IMR-90 (cell line): ENCODE measurements at regions not wholly inside any gene's neighbourhood (a gene's known extent, or its start where the extent isn't known, plus 50 kb on each side); places are given as distances from the start of the nearest gene placed in this dataset.

Experiments
- ATAC-seq: fragments of 200-7000 bp; cut with Tn5 transposase; 2 replicates; pipeline ENCODE4 v1.9.1; 2020; ENCODE audit warnings: low read depth, mild to moderate bottlenecking, moderate library complexity
- BruUV-seq: library from RNA; stranded (reverse); fragments of 400-500 nt; replicated peaks from 2 replicates; lab custom pipeline; 2021; lab: Mats Ljungman, UMichigan
- CTCF ChIA-PET: fragments of 300-600 bp; formaldehyde crosslinking; extraction: SDS; loops from one replicate; lab custom pipeline; 2021; ENCODE audit warnings: antibody characterized with exemption; lab: Yijun Ruan, JAX
- POLR2A ChIA-PET: fragments of 300-600 bp; sonication (Branson Sonifier 250); formaldehyde crosslinking; loops from one replicate; lab custom pipeline; 2022; ENCODE audit warnings: antibody characterized with exemption; ENCODE audit not compliant: unreplicated experiment; lab: Charles Lee
- DNase-seq: peaks from one replicate; pipeline ENCODE4 v3.0.0; 2013
- H2AFZ ChIP-seq: replicated peaks from 2 replicates; pipeline ENCODE3; 2013; ENCODE audit warnings: low read length, mild to moderate bottlenecking; ENCODE audit not compliant: poor library complexity
- H2AK5ac ChIP-seq: 2 replicates; pipeline ENCODE4 v1.6.1; 2013; ENCODE audit warnings: low read depth, low read length, inconsistent platforms
- H2AK9ac ChIP-seq: replicated peaks from 2 replicates; pipeline ENCODE3; 2013; ENCODE audit warnings: mild to moderate bottlenecking, low read depth, low read length, moderate library complexity; ENCODE audit not compliant: poor library complexity
- H2BK120ac ChIP-seq: 2 replicates; pipeline ENCODE4 v1.6.1; 2013; ENCODE audit warnings: low read depth, low read length, inconsistent platforms
- H2BK15ac ChIP-seq: 3 replicates; pipeline ENCODE4 v1.6.1; 2013; ENCODE audit warnings: low read depth, low read length, inconsistent platforms
- H2BK20ac ChIP-seq: 2 replicates; pipeline ENCODE4 v1.6.1; 2013; ENCODE audit warnings: low read depth, mild to moderate bottlenecking, inconsistent platforms, low read length, moderate library complexity
- H2BK5ac ChIP-seq: 2 replicates; pipeline ENCODE4 v1.6.1; 2013; ENCODE audit warnings: mild to moderate bottlenecking, low read depth, low read length, inconsistent platforms; ENCODE audit not compliant: poor library complexity, severe bottlenecking
- H3K14ac ChIP-seq: replicated peaks from 2 replicates; pipeline ENCODE4 v1.6.1; 2013; ENCODE audit warnings: low read depth, low read length, inconsistent platforms
- H3K18ac ChIP-seq: 2 replicates; pipeline ENCODE4 v1.6.1; 2013; ENCODE audit warnings: low read depth, low read length, control low read depth
- H3K23ac ChIP-seq: 2 replicates; pipeline ENCODE4 v1.6.1; 2013; ENCODE audit warnings: low read depth, low read length, inconsistent platforms
- H3K27ac ChIP-seq: 2 replicates; pipeline ENCODE4 v1.5.1; 2013; ENCODE audit warnings: mild to moderate bottlenecking, control low read depth, low read length; ENCODE audit not compliant: insufficient read depth
- H3K27me3 ChIP-seq: 2 replicates; pipeline ENCODE4 v1.6.1; 2013; ENCODE audit warnings: low read length; ENCODE audit not compliant: control insufficient read depth, insufficient read depth
- H3K36me3 ChIP-seq: 2 replicates; pipeline ENCODE4 v1.6.1; 2013; ENCODE audit warnings: low read length, mixed read lengths; ENCODE audit not compliant: control insufficient read depth, insufficient read depth
- H3K4ac ChIP-seq: 2 replicates; pipeline ENCODE4 v1.6.1; 2013; ENCODE audit warnings: low read depth, low read length, inconsistent platforms
- H3K4me1 ChIP-seq: 2 replicates; pipeline ENCODE4 v1.6.1; 2013; ENCODE audit warnings: low read length, mixed read lengths; ENCODE audit not compliant: control insufficient read depth, insufficient read depth
- H3K4me2 ChIP-seq: 2 replicates; pipeline ENCODE4 v1.6.1; 2013; ENCODE audit warnings: low read depth, mild to moderate bottlenecking, control low read depth, low read length, moderate library complexity
- H3K4me3 ChIP-seq: 2 replicates; pipeline ENCODE4 v1.5.1; 2013; ENCODE audit warnings: low read depth, mild to moderate bottlenecking, control low read depth, low read length, moderate library complexity; ENCODE audit not compliant: insufficient read depth
- H3K56ac ChIP-seq: 2 replicates; pipeline ENCODE4 v1.6.1; 2013; ENCODE audit warnings: low read length, inconsistent platforms; ENCODE audit not compliant: insufficient read depth; ENCODE audit errors: extremely low read depth
- H3K79me1 ChIP-seq, 2 experiments: 2 replicates each; pipeline ENCODE4 v1.6.1; 2013; ENCODE audit warnings: low read length in 2 of 2, inconsistent platforms in 1 of 2, low read depth in 1 of 2
- H3K9ac ChIP-seq: 2 replicates; pipeline ENCODE4 v1.6.1; 2013; ENCODE audit warnings: low read depth, low read length, control low read depth
- H3K9me1 ChIP-seq: 2 replicates; pipeline ENCODE4 v1.6.1; 2013; ENCODE audit warnings: low read length, inconsistent platforms; ENCODE audit not compliant: insufficient read depth
- H3K9me3 ChIP-seq: 2 replicates; pipeline ENCODE4 v1.6.1; 2013; ENCODE audit warnings: low read length; ENCODE audit not compliant: control insufficient read depth, insufficient read depth
- H4K20me1 ChIP-seq: 2 replicates; pipeline ENCODE4 v1.6.1; 2013; ENCODE audit warnings: low read length, inconsistent platforms; ENCODE audit not compliant: insufficient read depth
- H4K5ac ChIP-seq: 2 replicates; pipeline ENCODE4 v1.6.1; 2013; ENCODE audit warnings: mild to moderate bottlenecking, low read depth, low read length, control low read depth
- H4K8ac ChIP-seq, 2 experiments: 2 replicates each; pipeline ENCODE4 v1.6.1; 2013; ENCODE audit warnings: low read depth in 2 of 2, low read length in 2 of 2, control low read depth in 1 of 2, inconsistent platforms in 1 of 2
- H4K91ac ChIP-seq: 2 replicates; pipeline ENCODE4 v1.6.1; 2013; ENCODE audit warnings: low read depth, low read length, inconsistent platforms; ENCODE audit not compliant: insufficient read depth
- BHLHE40 ChIP-seq: fragments of 150-350 bp; IDR thresholded peaks from 2 replicates; pipeline ENCODE4 v1.6.1; 2016; ENCODE audit warnings: mild to moderate bottlenecking, low read depth, low read length
- CEBPB ChIP-seq: IDR thresholded peaks from 2 replicates; pipeline ENCODE4 v1.6.1; 2012; ENCODE audit warnings: low read depth, low read length, improper control_type of control experiment
- CTCF ChIP-seq: conservative IDR thresholded peaks from 2 replicates; pipeline ENCODE4 v1.5.1; 2012; ENCODE audit warnings: mild to moderate bottlenecking, low read depth, low read length, improper control_type of control experiment
- ELK1 ChIP-seq: fragments of 150-350 bp; IDR thresholded peaks from 2 replicates; pipeline ENCODE4 v1.6.1; 2016; ENCODE audit warnings: low read depth, mild to moderate bottlenecking, low read length, moderate library complexity, borderline replicate concordance
- MAFK ChIP-seq: IDR thresholded peaks from 2 replicates; pipeline ENCODE4 v1.6.1; 2012; ENCODE audit warnings: low read depth, low read length, improper control_type of control experiment
- MXI1 ChIP-seq: IDR thresholded peaks from 2 replicates; pipeline ENCODE4 v1.6.1; 2012; ENCODE audit warnings: low read depth, mild to moderate bottlenecking, low read length, moderate library complexity, borderline replicate concordance
- NFE2L2 ChIP-seq: fragments of 150-350 bp; IDR thresholded peaks from 2 replicates; pipeline ENCODE4 v1.6.1; 2016; ENCODE audit warnings: low read depth, mild to moderate bottlenecking, low read length
- POLR2A ChIP-seq: IDR thresholded peaks from 2 replicates; pipeline ENCODE4 v1.6.1; 2012; ENCODE audit warnings: mild to moderate bottlenecking, low read depth, low read length
- RCOR1 ChIP-seq: IDR thresholded peaks from 2 replicates; pipeline ENCODE4 v1.6.1; 2012; ENCODE audit warnings: mild to moderate bottlenecking, low read length, improper control_type of control experiment; ENCODE audit not compliant: insufficient replicate concordance
- RFX5 ChIP-seq: IDR thresholded peaks from 2 replicates; pipeline ENCODE4 v1.8.0; 2012; ENCODE audit warnings: low read depth, mild to moderate bottlenecking, low read length, moderate library complexity
- SMC3 ChIP-seq: fragments of 150-350 bp; IDR thresholded peaks from 2 replicates; pipeline ENCODE4 v1.6.1; 2016; ENCODE audit warnings: low read depth, mild to moderate bottlenecking, antibody characterized with exemption, low read length, moderate library complexity
- WGBS, 2 experiments: methylation state at CpG; one replicate each; pipeline versions ENCODE4 v1.1.5 to v1.1.7; 2013; ENCODE audit warnings: missing lambda C conversion rate in 2 of 2; ENCODE audit not compliant: insufficient read length in 1 of 2; ENCODE audit errors: extremely low coverage in 2 of 2; 5-methylcytosine and 5-hydroxymethylcytosine counted together
- dilution Hi-C: fragments of 300-500 bp; cut with HindIII; formaldehyde crosslinking; loops from one replicate; pipeline ENCODE4 v1.14.3; 2018; ENCODE audit warnings: low sequenced_read_pairs; ENCODE audit not compliant: unreplicated experiment
- in situ Hi-C: fragments of 300-500 bp; cut with MboI; formaldehyde crosslinking; loops from 3 replicates; pipeline ENCODE4 v1.14.3; 2019; ENCODE audit warnings: low sequenced_read_pairs, inconsistent platforms, mixed read lengths
- intact Hi-C: fragments of 100-400 bp; cut with micrococcal nuclease; formaldehyde crosslinking; loops from 2 replicates; pipeline ENCODE4 v1.10.0; 2022

GRCh38 chr17:77722366-77722765 is 236.1 kb upstream of the TNRC6C start:
- Histone ChIP-seq H2AK5ac (no peak overlapping the region), H3K9me1 (no peaks in the 10 kb centered on the region), H4K5ac (no peak overlapping the region), H3K23ac (no peak overlapping the region), H3K9ac (no peak overlapping the region), H3K4me1 (no peaks in the 10 kb centered on the region), H4K91ac (no peak overlapping the region), H3K56ac (no peak overlapping the region), H3K79me1 (no peaks in the 10 kb centered on the region), H3K14ac (no peak overlapping the region), H3K4me3 (no peak overlapping the region), H4K20me1 (no peaks in the 10 kb centered on the region), H2AFZ (no peak overlapping the region), H2BK120ac (no peak overlapping the region), H3K4ac (no peak overlapping the region), H4K8ac (no peak overlapping the region), H3K27ac (no peak overlapping the region), H2AK9ac (no peak overlapping the region), H2BK5ac (no peak overlapping the region), H2BK15ac (no peak overlapping the region), H3K4me2 (no peak overlapping the region), H3K18ac (no peak overlapping the region), H2BK20ac (no peak overlapping the region), H3K9me3 (no peaks in the 10 kb centered on the region), H3K36me3 (no peaks in the 10 kb centered on the region), H3K27me3 (peaks cover 18% of the 10 kb centered on the region)
- BruUV-seq, result no TSS peak
- intact Hi-C loops, result no loop called here
- in situ Hi-C loops, result no loop called here
- ChIA-PET CTCF (interaction anchor here (0.6 kb wide), 1 partner anchor 9 kb away, joined by 4 read pairs; no protein-coding TSS in a partner anchor), POLR2A (no interaction called here)
- 70% methylated on average over 7 of the region's 8 CpGs; no CpG with 5 or more reads in 1 of the 2 experiments for WGBS, 2 experiments
- dilution Hi-C loops, result no loop called here
- DNase-seq, result no peak
- no peak for TF ChIP-seq CTCF
- TF ChIP-seq RFX5, result no peak
- no peak for TF ChIP-seq ELK1
- no peak for TF ChIP-seq MXI1
- no peak for TF ChIP-seq RCOR1
- TF ChIP-seq NFE2L2, result no peak
- TF ChIP-seq CEBPB, result no peak
- TF ChIP-seq SMC3, result no peak
- TF ChIP-seq MAFK, result no peak
- TF ChIP-seq POLR2A, result no peak
- no peak for TF ChIP-seq BHLHE40
- no peak for ATAC-seq
